ENCODE measurements at regions not wholly inside any gene's neighbourhood (a gene's known extent, or its start where the extent isn't known, plus 50 kb on each side); places are given as distances from the start of the nearest gene placed in this dataset.

DNA sequence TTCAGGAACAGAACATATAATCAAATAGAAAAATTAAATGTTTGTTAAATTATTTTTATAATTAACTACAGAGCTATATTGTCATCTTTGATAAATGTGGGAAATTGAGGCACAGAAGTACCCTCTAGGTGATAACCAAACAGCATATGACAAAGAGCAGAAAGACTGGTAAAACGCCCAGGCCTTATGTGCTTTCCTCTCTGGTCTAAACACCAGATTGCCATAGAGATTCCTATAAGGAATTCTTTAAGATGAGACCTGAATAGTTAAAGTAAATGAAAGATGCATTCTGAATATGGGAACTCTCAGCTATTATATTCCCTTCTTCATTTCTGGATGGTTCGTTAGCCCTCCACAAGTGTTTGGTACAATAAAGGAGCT lies 140.0 kb upstream of the SOX5 start:
- H3K9ac ChIP-seq (ENCODE audit: low read length) = no peak overlapping the region
- no peak overlapping the region for H2AFZ ChIP-seq (ENCODE audit: low read depth, low read length)
- no peaks in the 10 kb centered on the region for H3K9me3 ChIP-seq (ENCODE audit: low read length)
- H3K9me2 ChIP-seq (ENCODE audit: insufficient read depth, low read length) = no peaks in the 10 kb centered on the region
- H3K79me2 ChIP-seq (replicated peaks; ENCODE audit: insufficient read depth, low read length) = no peaks in the 10 kb centered on the region
- TF ChIP-seq SMC3 (conservative IDR thresholded peaks at IDR 0.05; ENCODE audit: poor library complexity) = no peak
- TF ChIP-seq EP300 (conservative IDR thresholded peaks at IDR 0.05; ENCODE audit: poor library complexity, severe bottlenecking) = no peak
- no peak for TF ChIP-seq MXI1 (conservative IDR thresholded peaks at IDR 0.05; ENCODE audit: poor library complexity, severe bottlenecking)
- TF ChIP-seq EZH2 (IDR thresholded peaks at IDR 0.05; ENCODE audit: borderline replicate concordance, insufficient read depth, low read length, poor library complexity, severe bottlenecking) = no peak
- TF ChIP-seq RAD21 (conservative IDR thresholded peaks at IDR 0.05) = no peak
- TF ChIP-seq, protein P1, sequence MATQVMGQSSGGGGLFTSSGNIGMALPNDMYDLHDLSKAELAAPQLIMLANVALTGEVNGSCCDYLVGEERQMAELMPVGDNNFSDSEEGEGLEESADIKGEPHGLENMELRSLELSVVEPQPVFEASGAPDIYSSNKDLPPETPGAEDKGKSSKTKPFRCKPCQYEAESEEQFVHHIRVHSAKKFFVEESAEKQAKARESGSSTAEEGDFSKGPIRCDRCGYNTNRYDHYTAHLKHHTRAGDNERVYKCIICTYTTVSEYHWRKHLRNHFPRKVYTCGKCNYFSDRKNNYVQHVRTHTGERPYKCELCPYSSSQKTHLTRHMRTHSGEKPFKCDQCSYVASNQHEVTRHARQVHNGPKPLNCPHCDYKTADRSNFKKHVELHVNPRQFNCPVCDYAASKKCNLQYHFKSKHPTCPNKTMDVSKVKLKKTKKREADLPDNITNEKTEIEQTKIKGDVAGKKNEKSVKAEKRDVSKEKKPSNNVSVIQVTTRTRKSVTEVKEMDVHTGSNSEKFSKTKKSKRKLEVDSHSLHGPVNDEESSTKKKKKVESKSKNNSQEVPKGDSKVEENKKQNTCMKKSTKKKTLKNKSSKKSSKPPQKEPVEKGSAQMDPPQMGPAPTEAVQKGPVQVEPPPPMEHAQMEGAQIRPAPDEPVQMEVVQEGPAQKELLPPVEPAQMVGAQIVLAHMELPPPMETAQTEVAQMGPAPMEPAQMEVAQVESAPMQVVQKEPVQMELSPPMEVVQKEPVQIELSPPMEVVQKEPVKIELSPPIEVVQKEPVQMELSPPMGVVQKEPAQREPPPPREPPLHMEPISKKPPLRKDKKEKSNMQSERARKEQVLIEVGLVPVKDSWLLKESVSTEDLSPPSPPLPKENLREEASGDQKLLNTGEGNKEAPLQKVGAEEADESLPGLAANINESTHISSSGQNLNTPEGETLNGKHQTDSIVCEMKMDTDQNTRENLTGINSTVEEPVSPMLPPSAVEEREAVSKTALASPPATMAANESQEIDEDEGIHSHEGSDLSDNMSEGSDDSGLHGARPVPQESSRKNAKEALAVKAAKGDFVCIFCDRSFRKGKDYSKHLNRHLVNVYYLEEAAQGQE (IDR thresholded peaks at IDR 0.05; ENCODE audit: borderline replicate concordance) = no peak
- TF ChIP-seq TAF1 (IDR thresholded peaks at IDR 0.05; ENCODE audit: low read depth) = no peak
- H3K27me3 ChIP-seq (ENCODE audit: insufficient read depth, low read depth, low read length) = no peaks in the 10 kb centered on the region
- H3F3A ChIP-seq (ENCODE audit: insufficient read depth, low read length, poor library complexity, severe bottlenecking) = no peaks in the 10 kb centered on the region
- no peaks in the 10 kb centered on the region for H3K36me3 ChIP-seq (ENCODE audit: insufficient read depth, low read length)
- no peaks in the 10 kb centered on the region for H4K20me1 ChIP-seq (ENCODE audit: insufficient read depth)
- no peak overlapping the region for H3K27ac ChIP-seq (ENCODE audit: low read length)
- H3K4me3 ChIP-seq (ENCODE audit: low read length) = no peak overlapping the region
- no peak overlapping the region for H3K4me2 ChIP-seq (ENCODE audit: low read length)

DNA sequence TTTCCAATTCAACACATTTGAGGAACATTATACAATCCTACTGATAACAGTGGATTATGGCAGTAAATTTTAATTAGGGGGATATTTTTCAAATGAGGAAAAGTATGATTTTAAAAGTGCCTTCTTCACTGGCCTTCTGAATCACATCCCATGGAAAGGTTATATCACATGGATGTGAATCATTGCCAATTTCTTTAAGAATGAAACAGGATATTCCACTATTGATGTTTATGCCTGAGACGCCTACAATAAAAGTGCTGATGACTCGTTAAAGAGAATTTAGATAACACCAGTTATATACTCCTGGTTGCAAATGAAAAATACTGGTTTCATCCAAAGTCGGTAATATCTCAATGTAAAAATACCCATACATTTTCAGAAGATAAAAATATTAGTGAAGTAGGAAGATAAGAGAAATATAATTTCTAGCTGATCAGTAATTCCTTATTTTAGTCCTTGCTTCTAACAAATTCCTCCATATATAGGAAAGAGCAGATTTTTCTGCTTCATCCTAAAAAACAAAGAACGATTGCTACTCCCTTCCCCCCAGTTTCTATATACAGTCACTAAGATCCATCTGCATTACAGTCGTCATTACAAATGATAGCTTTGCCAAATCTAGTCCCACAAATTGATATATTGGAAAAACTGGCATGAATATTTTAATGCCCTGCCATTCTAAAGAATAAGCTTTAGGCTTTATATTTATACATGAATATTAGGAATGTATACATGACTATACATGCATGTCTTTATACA lies 139.5 kb upstream of the SOX5 start:
- H3K4me2 ChIP-seq (ENCODE audit: low read length) = no peak overlapping the region
- H3K9me3 ChIP-seq (ENCODE audit: low read length) = no peaks in the 10 kb centered on the region
- no peaks in the 10 kb centered on the region for H3K9me2 ChIP-seq (ENCODE audit: insufficient read depth, low read length)
- no peaks in the 10 kb centered on the region for H3K79me2 ChIP-seq (replicated peaks; ENCODE audit: insufficient read depth, low read length)
- no peak overlapping the region for H3K4me3 ChIP-seq (ENCODE audit: low read length)
- TF ChIP-seq, protein P2, sequence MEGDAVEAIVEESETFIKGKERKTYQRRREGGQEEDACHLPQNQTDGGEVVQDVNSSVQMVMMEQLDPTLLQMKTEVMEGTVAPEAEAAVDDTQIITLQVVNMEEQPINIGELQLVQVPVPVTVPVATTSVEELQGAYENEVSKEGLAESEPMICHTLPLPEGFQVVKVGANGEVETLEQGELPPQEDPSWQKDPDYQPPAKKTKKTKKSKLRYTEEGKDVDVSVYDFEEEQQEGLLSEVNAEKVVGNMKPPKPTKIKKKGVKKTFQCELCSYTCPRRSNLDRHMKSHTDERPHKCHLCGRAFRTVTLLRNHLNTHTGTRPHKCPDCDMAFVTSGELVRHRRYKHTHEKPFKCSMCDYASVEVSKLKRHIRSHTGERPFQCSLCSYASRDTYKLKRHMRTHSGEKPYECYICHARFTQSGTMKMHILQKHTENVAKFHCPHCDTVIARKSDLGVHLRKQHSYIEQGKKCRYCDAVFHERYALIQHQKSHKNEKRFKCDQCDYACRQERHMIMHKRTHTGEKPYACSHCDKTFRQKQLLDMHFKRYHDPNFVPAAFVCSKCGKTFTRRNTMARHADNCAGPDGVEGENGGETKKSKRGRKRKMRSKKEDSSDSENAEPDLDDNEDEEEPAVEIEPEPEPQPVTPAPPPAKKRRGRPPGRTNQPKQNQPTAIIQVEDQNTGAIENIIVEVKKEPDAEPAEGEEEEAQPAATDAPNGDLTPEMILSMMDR (IDR thresholded peaks at IDR 0.05; ENCODE audit: poor library complexity, severe bottlenecking) = no peak
- TF ChIP-seq EP300 (conservative IDR thresholded peaks at IDR 0.05; ENCODE audit: poor library complexity, severe bottlenecking) = no peak
- TF ChIP-seq, protein P1 (IDR thresholded peaks at IDR 0.05; ENCODE audit: borderline replicate concordance) = no peak
- TF ChIP-seq POLR2AphosphoS5 (IDR thresholded peaks at IDR 0.05) = no peak
- no peak for TF ChIP-seq MXI1 (conservative IDR thresholded peaks at IDR 0.05; ENCODE audit: poor library complexity, severe bottlenecking)
- TF ChIP-seq TAF1 (IDR thresholded peaks at IDR 0.05; ENCODE audit: low read depth) = no peak
- TF ChIP-seq SMC3 (conservative IDR thresholded peaks at IDR 0.05; ENCODE audit: poor library complexity) = no peak
- no peak for TF ChIP-seq EZH2 (IDR thresholded peaks at IDR 0.05; ENCODE audit: borderline replicate concordance, insufficient read depth, low read length, poor library complexity, severe bottlenecking)
- TF ChIP-seq RAD21 (conservative IDR thresholded peaks at IDR 0.05) = no peak
- H3K27me3 ChIP-seq (ENCODE audit: insufficient read depth, low read depth, low read length) = no peaks in the 10 kb centered on the region
- no peaks in the 10 kb centered on the region for H4K20me1 ChIP-seq (ENCODE audit: insufficient read depth)
- H2AFZ ChIP-seq (ENCODE audit: low read depth, low read length) = no peak overlapping the region
- no peak overlapping the region for H3K9ac ChIP-seq (ENCODE audit: low read length)
- H3K27ac ChIP-seq (ENCODE audit: low read length) = no peak overlapping the region
- no peaks in the 10 kb centered on the region for H3K36me3 ChIP-seq (ENCODE audit: insufficient read depth, low read length)
- no peaks in the 10 kb centered on the region for H3F3A ChIP-seq (ENCODE audit: insufficient read depth, low read length, poor library complexity, severe bottlenecking)
